ENCODE measurements at regions not wholly inside any gene's neighbourhood (a gene's known extent, or its start where the extent isn't known, plus 50 kb on each side); places are given as distances from the start of the nearest gene placed in this dataset.

DNA sequence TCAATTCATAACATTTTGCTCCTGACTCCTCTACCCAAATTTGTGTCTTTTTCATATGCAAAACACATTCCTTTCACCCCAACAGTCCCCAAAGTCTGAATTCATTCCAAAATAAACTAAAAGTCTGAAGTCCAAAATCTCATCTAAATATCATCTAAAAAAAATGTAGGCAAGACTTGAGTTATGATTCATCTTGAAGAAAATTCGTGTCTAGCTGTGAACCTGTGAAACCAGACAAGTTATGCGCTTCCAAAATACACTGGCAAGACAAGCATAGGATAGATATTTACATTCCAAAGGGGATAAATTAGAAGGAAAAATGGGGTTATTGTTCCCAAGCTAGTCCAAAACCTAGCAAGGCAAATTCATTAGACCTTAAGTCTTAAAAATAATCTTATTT, 1302.0 kb upstream of the GBE1 start:
- dilution Hi-C loops (cut with MboI; ENCODE audit: extremely low pct_ligation_motif_present, low sequenced_read_pairs): no loop called here
- H3K36me3 ChIP-seq (ENCODE audit: control insufficient read depth in 2 of 2, extremely low read depth in 1 of 2, insufficient read depth in 2 of 2, low read length in 2 of 2): no peaks in the 10 kb centered on the region
- no peak overlapping the region for H2AFZ ChIP-seq (ENCODE audit: control insufficient read depth, low read length)
- no peak overlapping the region for H3K9ac ChIP-seq (ENCODE audit: control insufficient read depth, extremely low read depth, insufficient read depth, low read length)
- no peaks in the 10 kb centered on the region for H3K79me2 ChIP-seq (ENCODE audit: control insufficient read depth, insufficient read depth, low read length)
- H3K27ac ChIP-seq (ENCODE audit: control insufficient read depth, insufficient read depth, low read length): no peak overlapping the region
- TF ChIP-seq, protein P1, sequence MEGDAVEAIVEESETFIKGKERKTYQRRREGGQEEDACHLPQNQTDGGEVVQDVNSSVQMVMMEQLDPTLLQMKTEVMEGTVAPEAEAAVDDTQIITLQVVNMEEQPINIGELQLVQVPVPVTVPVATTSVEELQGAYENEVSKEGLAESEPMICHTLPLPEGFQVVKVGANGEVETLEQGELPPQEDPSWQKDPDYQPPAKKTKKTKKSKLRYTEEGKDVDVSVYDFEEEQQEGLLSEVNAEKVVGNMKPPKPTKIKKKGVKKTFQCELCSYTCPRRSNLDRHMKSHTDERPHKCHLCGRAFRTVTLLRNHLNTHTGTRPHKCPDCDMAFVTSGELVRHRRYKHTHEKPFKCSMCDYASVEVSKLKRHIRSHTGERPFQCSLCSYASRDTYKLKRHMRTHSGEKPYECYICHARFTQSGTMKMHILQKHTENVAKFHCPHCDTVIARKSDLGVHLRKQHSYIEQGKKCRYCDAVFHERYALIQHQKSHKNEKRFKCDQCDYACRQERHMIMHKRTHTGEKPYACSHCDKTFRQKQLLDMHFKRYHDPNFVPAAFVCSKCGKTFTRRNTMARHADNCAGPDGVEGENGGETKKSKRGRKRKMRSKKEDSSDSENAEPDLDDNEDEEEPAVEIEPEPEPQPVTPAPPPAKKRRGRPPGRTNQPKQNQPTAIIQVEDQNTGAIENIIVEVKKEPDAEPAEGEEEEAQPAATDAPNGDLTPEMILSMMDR (optimal IDR thresholded peaks at IDR 0.05 in 1 of 3, IDR thresholded peaks at IDR 0.05 in 1 of 3, conservative IDR thresholded peaks at IDR 0.05 in 1 of 3; ENCODE audit: extremely low read depth in 1 of 3, insufficient read depth in 2 of 3, low read length in 3 of 3): no peak
- no peak for TF ChIP-seq EZH2 (IDR thresholded peaks at IDR 0.05; ENCODE audit: low read length)
- H3K27me3 ChIP-seq (ENCODE audit: control insufficient read depth, extremely low read depth, insufficient read depth, low read length): no peaks in the 10 kb centered on the region
- H3K4me1 ChIP-seq (ENCODE audit: control insufficient read depth, extremely low read depth, insufficient read depth, low read length): no peaks in the 10 kb centered on the region
- no peaks in the 10 kb centered on the region for H3K9me3 ChIP-seq (ENCODE audit: control insufficient read depth, low read depth, low read length)
- DNase-seq (ENCODE audit: low read depth, low spot score): no peak
- H3K4me2 ChIP-seq (ENCODE audit: control insufficient read depth, extremely low read depth, insufficient read depth, low read depth, low read length): no peak overlapping the region
- H4K20me1 ChIP-seq (ENCODE audit: control insufficient read depth, extremely low read depth, insufficient read depth, low read length): no peaks in the 10 kb centered on the region
- no peak for FAIRE-seq
- H3K4me3 ChIP-seq (ENCODE audit: control insufficient read depth in 2 of 3, extremely low read depth in 1 of 3, insufficient read depth in 2 of 3, low read depth in 1 of 3, low read length in 3 of 3): no peak overlapping the region
- no peaks in the 10 kb centered on the region for H3K9me1 ChIP-seq (ENCODE audit: control insufficient read depth, extremely low read depth, insufficient read depth, low read length)

DNA sequence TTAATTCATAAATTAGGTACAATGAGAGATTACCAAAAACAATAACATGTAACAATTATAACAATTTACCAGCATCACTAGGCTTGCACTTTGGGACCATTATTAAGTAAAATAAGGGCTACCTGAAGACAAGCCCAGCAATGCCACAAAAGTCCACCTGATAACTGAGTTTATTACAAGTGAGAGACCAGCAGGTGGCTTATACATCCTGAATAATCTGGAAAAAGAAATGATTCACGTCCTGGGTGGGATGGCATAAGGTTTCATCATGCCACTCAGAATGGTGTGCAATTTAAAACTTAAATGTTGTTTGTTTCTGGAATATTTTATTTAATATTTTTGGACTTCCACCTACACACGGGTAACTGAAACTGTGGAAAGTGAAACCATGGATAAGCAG, 1287.1 kb upstream of the GBE1 start:
- dilution Hi-C loops (cut with MboI; ENCODE audit: extremely low pct_ligation_motif_present, low sequenced_read_pairs): no loop called here
- no peak for FAIRE-seq

More for the DNA sequence above, 1287.1 kb upstream of the GBE1 start:
- H3K9ac ChIP-seq (ENCODE audit: control insufficient read depth, extremely low read depth, insufficient read depth, low read length): no peak overlapping the region
- no peak overlapping the region for H3K4me3 ChIP-seq (ENCODE audit: control insufficient read depth in 2 of 3, extremely low read depth in 1 of 3, insufficient read depth in 2 of 3, low read depth in 1 of 3, low read length in 3 of 3)
- H4K20me1 ChIP-seq (ENCODE audit: control insufficient read depth, extremely low read depth, insufficient read depth, low read length): no peaks in the 10 kb centered on the region
- no peaks in the 10 kb centered on the region for H3K9me3 ChIP-seq (ENCODE audit: control insufficient read depth, low read depth, low read length)
- no peak overlapping the region for H2AFZ ChIP-seq (ENCODE audit: control insufficient read depth, low read length)
- no peak overlapping the region for H3K4me2 ChIP-seq (ENCODE audit: control insufficient read depth, extremely low read depth, insufficient read depth, low read depth, low read length)
- no peaks in the 10 kb centered on the region for H3K36me3 ChIP-seq (ENCODE audit: control insufficient read depth in 2 of 2, extremely low read depth in 1 of 2, insufficient read depth in 2 of 2, low read length in 2 of 2)
- no peak for DNase-seq (ENCODE audit: low read depth, low spot score)
- H3K27ac ChIP-seq (ENCODE audit: control insufficient read depth, insufficient read depth, low read length): no peak overlapping the region
- H3K27me3 ChIP-seq (ENCODE audit: control insufficient read depth, extremely low read depth, insufficient read depth, low read length): no peaks in the 10 kb centered on the region
- H3K4me1 ChIP-seq (ENCODE audit: control insufficient read depth, extremely low read depth, insufficient read depth, low read length): no peaks in the 10 kb centered on the region
- no peak for TF ChIP-seq EZH2 (IDR thresholded peaks at IDR 0.05; ENCODE audit: low read length)
- TF ChIP-seq, protein P1 (optimal IDR thresholded peaks at IDR 0.05 in 1 of 3, IDR thresholded peaks at IDR 0.05 in 1 of 3, conservative IDR thresholded peaks at IDR 0.05 in 1 of 3; ENCODE audit: extremely low read depth in 1 of 3, insufficient read depth in 2 of 3, low read length in 3 of 3): no peak
- no peaks in the 10 kb centered on the region for H3K79me2 ChIP-seq (ENCODE audit: control insufficient read depth, insufficient read depth, low read length)
- no peaks in the 10 kb centered on the region for H3K9me1 ChIP-seq (ENCODE audit: control insufficient read depth, extremely low read depth, insufficient read depth, low read length)

Measured in keratinocyte (primary cell).